ENCODE measurements at regions not wholly inside any gene's neighbourhood (a gene's known extent, or its start where the extent isn't known, plus 50 kb on each side); places are given as distances from the start of the nearest gene placed in this dataset.
A peak's percentile ranks its signal among the peaks of the same experiment; 100 is the strongest.
"Not testable (repeated sequence)": the region's sequence is repeated elsewhere in the genome, so short reads cannot be mapped to it uniquely, and the experiment has no call there.

DNA sequence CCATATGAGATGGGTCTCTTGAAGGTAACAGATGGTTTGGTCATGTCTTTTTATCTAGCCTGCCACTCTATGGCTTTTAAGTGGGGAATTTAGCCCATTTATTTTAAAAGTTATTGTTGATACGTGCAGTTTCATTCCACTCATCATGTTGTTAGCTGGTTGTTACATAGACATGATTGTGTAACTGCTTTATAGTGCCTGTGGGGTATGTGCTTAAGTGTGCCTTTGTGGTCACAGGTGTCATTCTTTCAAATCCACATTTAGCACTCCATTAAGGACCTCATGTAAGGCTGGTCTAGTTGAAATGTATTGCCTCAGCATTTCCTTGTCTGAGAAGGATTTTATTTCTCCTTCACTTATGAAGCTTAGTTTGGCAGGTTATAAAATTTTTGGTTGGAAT, 263.8 kb upstream of the LUZP2 start:
- DNase-seq (ENCODE audit: low spot score) (no peak), FAIRE-seq (no peak)

GRCh38 chr11:24234822-24235508, 261.9 kb upstream of the LUZP2 start:
- DNase-seq (ENCODE audit: low spot score) = peak; percentile 8
- FAIRE-seq = no peak

DNA sequence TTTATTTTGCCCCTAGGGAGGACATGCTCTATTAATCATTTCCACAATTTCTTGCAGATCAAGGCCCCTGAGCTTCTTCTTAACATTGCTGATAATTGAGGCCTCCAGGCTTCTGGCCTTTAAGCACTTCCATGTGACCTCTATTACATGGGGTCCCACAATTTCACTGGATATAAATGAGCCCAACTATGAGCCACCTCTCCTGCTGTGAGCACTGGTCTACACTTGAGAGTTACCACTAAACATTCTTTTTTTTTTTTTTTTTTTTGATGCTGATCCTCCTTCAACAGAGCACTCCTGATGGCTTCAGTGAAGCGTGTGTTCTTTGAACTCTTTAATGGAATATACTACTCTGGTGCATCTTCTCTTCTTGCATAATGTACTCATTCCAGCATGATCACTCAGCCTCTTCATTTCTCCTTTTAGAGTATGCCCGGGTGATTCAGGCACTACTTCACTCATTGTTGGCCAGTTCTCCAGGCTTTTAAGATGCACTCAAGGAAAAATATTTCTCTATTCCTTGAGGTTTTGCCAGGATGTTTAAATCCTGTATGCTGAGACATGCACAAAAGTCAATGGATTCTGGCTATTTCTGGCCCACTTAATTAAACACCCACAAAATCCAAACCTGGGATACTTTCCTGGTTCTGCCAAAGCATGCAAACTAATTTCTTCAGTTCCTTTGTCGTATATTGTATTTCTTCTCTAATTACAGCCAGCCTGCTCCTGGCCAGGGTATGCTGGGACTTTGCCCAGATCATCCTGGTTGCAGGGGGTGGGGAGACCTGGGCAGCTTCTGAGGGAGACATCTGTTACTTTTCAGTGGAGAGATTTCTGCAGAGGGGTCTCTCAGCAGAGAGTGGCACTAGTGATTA, 257.8 kb upstream of the LUZP2 start:
- FAIRE-seq (no peak), DNase-seq (ENCODE audit: low spot score) (no peak)

DNA sequence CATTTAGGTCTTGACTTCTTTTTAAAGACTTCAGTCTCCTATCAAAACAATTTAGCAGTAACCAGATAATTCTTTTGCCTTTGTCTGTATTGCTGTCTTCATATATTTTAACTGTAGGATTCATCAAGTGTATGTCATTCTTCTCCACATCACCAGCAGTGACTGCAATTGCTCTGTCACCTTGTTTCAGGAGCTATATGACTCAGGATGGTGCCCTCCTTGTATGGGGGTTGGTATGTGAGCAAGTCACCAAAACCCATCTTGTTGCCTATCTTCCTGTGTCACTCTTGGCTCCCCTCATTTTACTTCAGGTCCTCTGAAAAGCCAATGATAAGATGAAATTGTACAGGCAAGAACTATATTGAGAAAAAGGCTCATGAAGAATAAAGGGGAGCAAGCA, 256.9 kb upstream of the LUZP2 start:
- FAIRE-seq (no peak), DNase-seq (ENCODE audit: low spot score) (no peak)

- DNase-seq (ENCODE audit: low spot score) (no peak), FAIRE-seq (no peak)
These were observed 256.2 kb upstream of the LUZP2 start for GRCh38 chr11:24240496-24241175.

- FAIRE-seq = no peak
- DNase-seq (ENCODE audit: low spot score) = no peak
These were observed 250.1 kb upstream of the LUZP2 start for GRCh38 chr11:24246715-24247114.

GRCh38 chr11:24247846-24248245, 249.0 kb upstream of the LUZP2 start:
- DNase-seq (ENCODE audit: low spot score) (no peak), FAIRE-seq (no peak)

DNA sequence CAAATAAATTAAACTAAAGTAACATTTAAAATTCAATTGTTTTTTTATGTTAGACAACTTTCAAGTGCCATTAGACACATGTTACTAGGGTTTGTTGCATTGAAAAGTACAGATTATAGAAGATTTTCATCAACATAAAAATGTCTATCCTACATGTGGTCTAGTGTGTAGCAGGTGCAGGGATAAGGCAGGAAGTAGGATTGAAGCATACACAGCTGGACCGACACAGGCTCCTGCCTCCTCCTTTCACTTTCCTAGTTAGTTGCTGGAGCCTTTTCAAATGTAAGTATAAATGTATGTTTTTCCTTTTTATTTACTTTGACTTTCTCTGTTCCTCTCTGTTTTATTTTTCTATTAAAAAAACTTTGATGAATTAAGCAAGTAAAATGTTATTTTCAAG, 246.9 kb upstream of the LUZP2 start:
- DNase-seq (ENCODE audit: low spot score) = no peak
- FAIRE-seq = no peak

- FAIRE-seq = no peak
- DNase-seq (ENCODE audit: low spot score) = no peak
These were observed 243.6 kb upstream of the LUZP2 start for GRCh38 chr11:24253237-24253760.

GRCh38 chr11:24264868-24265267, 232.0 kb upstream of the LUZP2 start:
- DNase-seq (ENCODE audit: low spot score) (no peak), FAIRE-seq (no peak)

- FAIRE-seq (no peak), DNase-seq (ENCODE audit: low spot score) (no peak)
These were observed 229.8 kb upstream of the LUZP2 start for GRCh38 chr11:24267014-24267413.

DNA sequence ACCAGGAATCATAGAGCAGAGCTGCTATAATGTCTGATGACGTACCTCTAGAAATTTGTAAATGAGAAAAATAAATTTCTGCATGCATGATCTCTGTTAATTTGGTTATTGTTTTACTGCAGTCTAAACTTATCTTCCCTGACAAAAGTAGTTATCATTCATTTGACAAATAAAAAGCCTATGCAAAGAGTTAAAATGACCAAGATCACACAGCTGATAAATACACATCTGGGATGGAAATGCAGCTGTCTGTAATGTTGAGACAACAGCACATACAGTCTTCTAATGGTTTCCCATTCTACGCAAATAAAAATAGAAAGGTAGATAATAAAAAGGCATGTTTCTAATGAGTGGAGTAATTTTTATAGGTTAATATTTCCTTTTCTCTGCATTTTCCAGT, 225.1 kb upstream of the LUZP2 start:
- FAIRE-seq (no peak), DNase-seq (ENCODE audit: low spot score) (no peak)

DNA sequence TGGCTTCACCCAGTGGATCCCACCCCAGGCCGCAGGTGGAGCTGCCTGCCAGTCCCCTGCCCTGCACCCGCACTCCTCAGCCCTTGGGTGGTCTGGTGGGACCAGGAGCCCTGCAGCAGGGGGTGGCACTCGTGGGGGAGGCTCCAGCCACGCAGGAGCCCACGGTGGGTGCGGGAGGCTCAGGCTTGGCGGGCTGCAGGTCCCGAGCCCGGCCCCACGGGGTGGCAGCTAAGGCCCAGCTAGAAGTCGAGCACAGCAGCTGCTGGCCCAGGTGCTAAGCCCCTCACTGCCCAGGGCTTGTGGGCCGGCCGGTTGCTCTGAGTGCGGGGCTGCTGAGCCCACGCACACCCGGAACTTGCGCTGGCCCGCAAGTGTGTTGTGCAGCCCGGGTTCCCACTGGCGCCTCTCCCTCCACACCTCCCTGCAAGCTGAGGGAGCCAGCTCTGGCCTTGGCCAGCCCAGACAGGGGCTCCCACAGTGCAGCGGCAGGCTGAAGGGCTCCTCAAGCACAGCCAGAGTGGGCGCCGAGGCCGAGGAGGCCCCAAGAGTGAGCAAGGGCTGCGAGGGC, 222.6 kb upstream of the LUZP2 start:
- not testable (repeated sequence) for DNase-seq (ENCODE audit: low spot score); FAIRE-seq

GRCh38 chr11:24286238-24286637, 210.6 kb upstream of the LUZP2 start:
- DNase-seq (ENCODE audit: low spot score) (no peak), FAIRE-seq (no peak)

DNA sequence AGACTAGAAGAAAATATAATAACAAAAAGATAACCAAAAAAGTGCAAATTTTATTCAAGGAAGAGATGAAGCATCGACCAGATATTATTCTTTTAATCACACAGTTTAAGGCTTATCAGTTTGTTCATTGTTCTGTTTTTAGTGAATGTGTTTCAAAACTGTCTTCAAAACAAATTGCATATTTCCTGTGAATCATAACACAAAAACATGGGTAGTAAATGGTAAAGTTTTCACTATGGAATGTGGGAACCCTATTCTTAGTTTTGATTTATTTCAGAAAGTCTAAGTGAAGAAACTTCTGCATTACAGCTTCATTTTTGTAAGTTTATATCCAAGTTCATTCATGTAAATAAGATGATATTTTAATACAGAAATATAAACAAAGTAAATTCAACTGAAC, 207.6 kb upstream of the LUZP2 start:
- no peak for DNase-seq (ENCODE audit: low spot score)
- FAIRE-seq = no peak

- FAIRE-seq (no peak), DNase-seq (ENCODE audit: low spot score) (no peak)
These were observed 202.9 kb upstream of the LUZP2 start for GRCh38 chr11:24293964-24294363.

- DNase-seq (ENCODE audit: low spot score) (no peak), FAIRE-seq (no peak)
These were observed 201.5 kb upstream of the LUZP2 start for GRCh38 chr11:24295360-24295759.

GRCh38 chr11:24297461-24297860, 199.4 kb upstream of the LUZP2 start:
- FAIRE-seq = no peak

DNA sequence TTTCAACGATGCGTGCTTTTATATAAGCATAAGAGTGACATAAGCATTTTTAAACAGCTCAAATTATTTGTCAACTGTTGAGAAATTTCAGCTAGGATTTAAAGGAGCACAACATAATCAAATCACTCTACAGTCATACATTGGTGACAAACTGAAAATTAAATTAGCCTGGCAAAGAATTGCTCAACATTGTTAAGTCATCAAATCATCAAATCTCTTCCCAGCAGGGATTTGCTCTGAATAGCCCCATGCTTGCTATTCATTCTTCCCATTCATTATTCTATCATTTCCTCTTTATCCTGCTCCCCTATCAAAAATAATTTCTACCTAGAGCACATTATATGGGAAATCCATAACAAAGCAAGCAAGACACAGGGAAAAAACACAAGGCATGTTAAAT, 198.7 kb upstream of the LUZP2 start:
- DNase-seq (ENCODE audit: low spot score) = no peak
- no peak for FAIRE-seq

More at GRCh38 chr11:24297461-24297860, 199.4 kb upstream of the LUZP2 start:
- no peak for DNase-seq (ENCODE audit: low spot score)

- no peak for DNase-seq (ENCODE audit: low spot score)
- no peak for FAIRE-seq
These were observed 184.9 kb upstream of the LUZP2 start for GRCh38 chr11:24311974-24312373.

- no peak for DNase-seq (ENCODE audit: low spot score)
- no peak for FAIRE-seq
These were observed 184.2 kb upstream of the LUZP2 start for GRCh38 chr11:24312464-24313238.

Data from RCC 7860 (cell line).